HEK293T (cell line): ENCODE measurements at regions not wholly inside any gene's neighbourhood (a gene's known extent, or its start where the extent isn't known, plus 50 kb on each side); places are given as distances from the start of the nearest gene placed in this dataset.

ENCODE experiments used
- HDGF ChIP-seq: fragments of 450-650 bp; IDR thresholded peaks from 2 replicates; pipeline ENCODE4 v1.6.1; 2017; ENCODE audit warnings: antibody characterized with exemption, borderline replicate concordance
- ZNF384 ChIP-seq: fragments of 450-650 bp; IDR thresholded peaks from 2 replicates; pipeline ENCODE4 v1.6.1; 2016

- TF ChIP-seq ZNF384 (no peak), HDGF (no peak)
These were observed 56.1 kb downstream of the PJA1 start for GRCh38 chrX:69109036-69109663.
